Coronary artery (tissue), 2 donors: ENCODE measurements at regions not wholly inside any gene's neighbourhood (a gene's known extent, or its start where the extent isn't known, plus 50 kb on each side); places are given as distances from the start of the nearest gene placed in this dataset.

Source experiments
- DNase-seq: peaks from one replicate; pipeline ENCODE4 v3.0.0-alpha.2; 2017; ENCODE audit warnings: low spot score
- H3K27ac ChIP-seq, 2 donors: fragments of 200-600 bp; sonication (generic); one replicate each; pipeline ENCODE4 v1.5.1; 2016 to 2019
- H3K4me3 ChIP-seq: fragments of 200-600 bp; sonication (generic); 2 replicates; pipeline ENCODE4 v1.5.1; 2016; ENCODE audit warnings: mild to moderate bottlenecking, moderate library complexity
- CTCF ChIP-seq: fragments of 200-600 bp; sonication (generic); IDR thresholded peaks from one replicate; pipeline ENCODE4 v1.5.1; 2019; ENCODE audit warnings: antibody characterized with exemption

- H3K4me3 ChIP-seq = no peak overlapping the region
- no peak for TF ChIP-seq CTCF
- no peak for DNase-seq
- H3K27ac ChIP-seq = no peak overlapping the region
Measured at GRCh38 chr15:72855791-72856190, 72.2 kb upstream of the ADPGK start.

GRCh38 chr15:72852273-72852672 is 68.7 kb upstream of the ADPGK start:
- DNase-seq = no peak
- H3K27ac ChIP-seq = no peak overlapping the region
- TF ChIP-seq CTCF = no peak
- H3K4me3 ChIP-seq = no peak overlapping the region

- Histone ChIP-seq H3K27ac (no peak overlapping the region), H3K4me3 (no peak overlapping the region)
- TF ChIP-seq CTCF = no peak
- DNase-seq = no peak
Measured at GRCh38 chr15:72851586-72851985, 68.0 kb upstream of the ADPGK start.

GRCh38 chr15:72850833-72851232 is 67.3 kb upstream of the ADPGK start:
- no peak for TF ChIP-seq CTCF
- H3K27ac ChIP-seq = no peak overlapping the region
- DNase-seq = no peak
- no peak overlapping the region for H3K4me3 ChIP-seq

- no peak for TF ChIP-seq CTCF
- no peak for DNase-seq
- H3K4me3 ChIP-seq = no peak overlapping the region
- H3K27ac ChIP-seq = no peak overlapping the region
Measured at GRCh38 chr15:72847806-72848205, 64.2 kb upstream of the ADPGK start.

GRCh38 chr15:72847033-72847432 is 63.5 kb upstream of the ADPGK start:
- TF ChIP-seq CTCF = no peak
- Histone ChIP-seq H3K27ac (no peak overlapping the region), H3K4me3 (no peak overlapping the region)
- DNase-seq = no peak

GRCh38 chr15:72845981-72846383 is 62.4 kb upstream of the ADPGK start:
- no peak overlapping the region for H3K4me3 ChIP-seq
- no peak overlapping the region for H3K27ac ChIP-seq
- no peak for DNase-seq
- TF ChIP-seq CTCF = no peak
